MCF 10A (cell line): ENCODE measurements at regions not wholly inside any gene's neighbourhood (a gene's known extent, or its start where the extent isn't known, plus 50 kb on each side); places are given as distances from the start of the nearest gene placed in this dataset.

Source experiments
- BruUV-seq: library from RNA; stranded (reverse); fragments of 400-500 nt; replicated peaks from 2 replicates; lab custom pipeline; 2021; lab: Mats Ljungman, UMichigan
- CTCF ChIA-PET: fragments of 300-600 bp; sonication (Branson Sonifier 250); formaldehyde crosslinking; extraction: SDS; loops from one replicate; lab custom pipeline; 2021; ENCODE audit warnings: antibody characterized with exemption, inconsistent platforms; lab: Yijun Ruan, JAX
- POLR2A ChIA-PET: fragments of 300-600, 350-650 bp; sonication (Branson Sonifier 250); formaldehyde crosslinking; extraction: SDS; loops from one replicate; lab custom pipeline; 2020; ENCODE audit warnings: antibody characterized with exemption, inconsistent platforms; lab: Yijun Ruan, JAX
- DNase-seq: peaks from one replicate; pipeline ENCODE4 v3.0.0-alpha.2; 2018; ENCODE audit not compliant: unreplicated experiment
- H3K27ac Mint-ChIP-seq: one replicate; pipeline ENCODE4 v1.8.0; 2022; ENCODE audit warnings: mild to moderate bottlenecking, low read depth, mixed read lengths; ENCODE audit not compliant: unreplicated experiment
- H3K27me3 Mint-ChIP-seq: one replicate; pipeline ENCODE4 v1.8.0; 2022; ENCODE audit warnings: mixed read lengths; ENCODE audit not compliant: insufficient read depth, unreplicated experiment
- H3K36me3 Mint-ChIP-seq: one replicate; pipeline ENCODE4 v1.8.0; 2022; ENCODE audit warnings: mild to moderate bottlenecking, moderate library complexity, mixed read lengths; ENCODE audit not compliant: insufficient read depth, unreplicated experiment
- H3K4me1 Mint-ChIP-seq: one replicate; pipeline ENCODE4 v1.8.0; 2022; ENCODE audit warnings: mixed read lengths; ENCODE audit not compliant: insufficient read depth, unreplicated experiment
- H3K4me3 Mint-ChIP-seq: one replicate; pipeline ENCODE4 v1.8.0; 2022; ENCODE audit warnings: mild to moderate bottlenecking, moderate library complexity, mixed read lengths; ENCODE audit not compliant: unreplicated experiment
- H3K9me3 Mint-ChIP-seq: one replicate; pipeline ENCODE4 v1.8.0; 2022; ENCODE audit warnings: mixed read lengths; ENCODE audit not compliant: unreplicated experiment
- CTCF ChIP-seq: fragments of 200-600 bp; IDR thresholded peaks from one replicate; pipeline ENCODE4 v1.8.0; 2022; ENCODE audit warnings: antibody characterized with exemption, mild to moderate bottlenecking; ENCODE audit not compliant: unreplicated experiment
- intact Hi-C: fragments of 100-400 bp; cut with micrococcal nuclease; formaldehyde crosslinking; loops from 2 replicates; pipeline ENCODE4 v1.14.1; 2022

GRCh38 chr5:24110004-24110615, 534.7 kb downstream of the CDH10 start:
- Mint-ChIP-seq H3K27ac (no peak overlapping the region), H3K36me3 (no peaks in the 10 kb centered on the region), H3K27me3 (no peaks in the 10 kb centered on the region), H3K4me1 (no peaks in the 10 kb centered on the region), H3K9me3 (no peaks in the 10 kb centered on the region), H3K4me3 (no peak overlapping the region)
- intact Hi-C loops = loop anchor here (1.0 kb wide), 3 partner anchors 105 to 901 kb away; no protein-coding TSS in a partner anchor
- ChIA-PET POLR2A (interaction anchor here (0.7 kb wide), 1 partner anchor 662 kb away, joined by 3 read pairs; no protein-coding TSS in a partner anchor), CTCF (interaction anchor here (0.6 to 4.9 kb wide), 19 partner anchors 14 to 1786 kb away, joined by 3 to 32 read pairs (median 3); no protein-coding TSS in a partner anchor)
- peak; percentile 68 for TF ChIP-seq CTCF
- no TSS peak for BruUV-seq
- peak; percentile 63 for DNase-seq

GRCh38 chr5:24112420-24112819, 532.4 kb downstream of the CDH10 start:
- BruUV-seq = no TSS peak
- TF ChIP-seq CTCF = no peak
- Mint-ChIP-seq H3K9me3 (no peaks in the 10 kb centered on the region), H3K4me1 (no peaks in the 10 kb centered on the region), H3K4me3 (no peak overlapping the region), H3K27me3 (no peaks in the 10 kb centered on the region), H3K27ac (no peak overlapping the region), H3K36me3 (no peaks in the 10 kb centered on the region)
- ChIA-PET POLR2A (no interaction called here), CTCF (interaction anchor here (0.6 to 4.9 kb wide), 10 partner anchors 10 to 903 kb away, joined by 3 to 32 read pairs (median 5); no protein-coding TSS in a partner anchor)
- intact Hi-C loops = no loop called here
- no peak for DNase-seq

GRCh38 chr5:24118351-24118750, 526.4 kb downstream of the CDH10 start:
- intact Hi-C loops = no loop called here
- Mint-ChIP-seq H3K36me3 (no peaks in the 10 kb centered on the region), H3K9me3 (peaks cover 12% of the 10 kb centered on the region), H3K27ac (no peak overlapping the region), H3K4me3 (no peak overlapping the region), H3K4me1 (no peaks in the 10 kb centered on the region), H3K27me3 (no peaks in the 10 kb centered on the region)
- ChIA-PET CTCF (no interaction called here), POLR2A (no interaction called here)
- DNase-seq = no peak
- no TSS peak for BruUV-seq
- TF ChIP-seq CTCF = no peak

GRCh38 chr5:24135536-24135935, 509.2 kb downstream of the CDH10 start:
- Mint-ChIP-seq H3K27me3 (no peaks in the 10 kb centered on the region), H3K4me3 (no peak overlapping the region), H3K36me3 (no peaks in the 10 kb centered on the region), H3K9me3 (no peaks in the 10 kb centered on the region), H3K4me1 (no peaks in the 10 kb centered on the region), H3K27ac (no peak overlapping the region)
- TF ChIP-seq CTCF = no peak
- no TSS peak for BruUV-seq
- intact Hi-C loops = no loop called here
- CTCF ChIA-PET = interaction anchor here (0.8 kb wide), 1 partner anchor 134 kb away, joined by 6 read pairs; no protein-coding TSS in a partner anchor
- no peak for DNase-seq
- POLR2A ChIA-PET = no interaction called here
